WTC11 (cell line): ENCODE measurements at regions not wholly inside any gene's neighbourhood (a gene's known extent, or its start where the extent isn't known, plus 50 kb on each side); places are given as distances from the start of the nearest gene placed in this dataset.
"Not testable (repeated sequence)": the region's sequence is repeated elsewhere in the genome, so short reads cannot be mapped to it uniquely, and the experiment has no call there.

Experiments
- ATAC-seq: fragments of 200-7000 bp; cut with Tn5 transposase; 2 replicates; pipeline ENCODE4 v1.10.0; 2021; ENCODE audit warnings: mild to moderate bottlenecking, moderate library complexity
- CTCF ChIA-PET: fragments of 300-600 bp; sonication (Branson Sonifier 250); formaldehyde crosslinking; loops from one replicate; lab custom pipeline; 2021; ENCODE audit warnings: antibody characterized with exemption; lab: Charles Lee
- POLR2A ChIA-PET: fragments of 350-600 bp; sonication (Branson Sonifier 250); formaldehyde crosslinking; loops from one replicate; lab custom pipeline; 2021; ENCODE audit warnings: antibody characterized with exemption; lab: Charles Lee
- DNase-seq: peaks from one replicate; pipeline ENCODE4 v3.0.0; 2021; ENCODE audit warnings: low spot score
- H3K27ac Mint-ChIP-seq: 2 replicates; pipeline ENCODE4 v1.8.0; 2021; ENCODE audit warnings: mixed read lengths
- H3K27me3 Mint-ChIP-seq: 2 replicates; pipeline ENCODE4 v1.8.0; 2021; ENCODE audit warnings: low read depth, mild to moderate bottlenecking, moderate library complexity, mixed read lengths
- H3K36me3 Mint-ChIP-seq: 2 replicates; pipeline ENCODE4 v1.8.0; 2021; ENCODE audit warnings: mixed read lengths
- H3K4me1 Mint-ChIP-seq: 2 replicates; pipeline ENCODE4 v1.8.0; 2022; ENCODE audit warnings: mixed read lengths
- H3K4me3 Mint-ChIP-seq: 2 replicates; pipeline ENCODE4 v1.8.0; 2021; ENCODE audit warnings: mild to moderate bottlenecking, moderate library complexity, mixed read lengths
- H3K9me3 Mint-ChIP-seq: 2 replicates; pipeline ENCODE4 v1.8.0; 2021; ENCODE audit warnings: mixed read lengths
- FOXK1 ChIP-seq: sonication (generic); formaldehyde crosslinking; IDR thresholded peaks from 2 replicates; pipeline ENCODE4 v1.8.0; 2022; ENCODE audit warnings: mild to moderate bottlenecking, moderate library complexity, missing genetic modification reagents
- FOXP1 ChIP-seq: sonication (generic); formaldehyde crosslinking; IDR thresholded peaks from 2 replicates; pipeline ENCODE4 v1.8.0; 2022; ENCODE audit warnings: missing genetic modification reagents, mild to moderate bottlenecking, moderate library complexity, borderline replicate concordance
- FOXP4 ChIP-seq: sonication (generic); formaldehyde crosslinking; IDR thresholded peaks from 2 replicates; pipeline ENCODE4 v1.8.0; 2022; ENCODE audit warnings: mild to moderate bottlenecking, missing genetic modification reagents
- HMGA2 ChIP-seq: fragments of 250-450 bp; sonication (Bioruptor Pico); IDR thresholded peaks from 2 replicates; pipeline ENCODE4 v1.4.0; 2021; ENCODE audit warnings: mild to moderate bottlenecking, moderate library complexity
- IRF2 ChIP-seq: sonication (generic); formaldehyde crosslinking; IDR thresholded peaks from 2 replicates; pipeline ENCODE4 v1.8.0; 2022; ENCODE audit warnings: low read depth, missing genetic modification reagents, borderline replicate concordance
- JAZF1 ChIP-seq: fragments of 250-450 bp; sonication (Bioruptor Pico); IDR thresholded peaks from 2 replicates; pipeline ENCODE4 v1.9.0; 2021; ENCODE audit warnings: moderate library complexity, mild to moderate bottlenecking, inconsistent platforms
- JUN ChIP-seq: sonication (generic); formaldehyde crosslinking; IDR thresholded peaks from 2 replicates; pipeline ENCODE4 v1.8.0; 2023; ENCODE audit warnings: mild to moderate bottlenecking, missing genetic modification reagents
- MXD4 ChIP-seq: fragments of 250-450 bp; sonication (Bioruptor Pico); IDR thresholded peaks from 2 replicates; pipeline ENCODE4 v1.8.0; 2021; ENCODE audit warnings: mild to moderate bottlenecking, moderate library complexity, borderline replicate concordance
- NR1H2 ChIP-seq: sonication (generic); formaldehyde crosslinking; IDR thresholded peaks from 2 replicates; pipeline ENCODE4 v1.9.0; 2021; ENCODE audit warnings: mild to moderate bottlenecking, moderate library complexity, missing genetic modification reagents
- OVOL2 ChIP-seq: fragments of 250-450 bp; sonication (Bioruptor Pico); IDR thresholded peaks from 2 replicates; pipeline ENCODE4 v1.9.0; 2021; ENCODE audit warnings: mild to moderate bottlenecking, borderline replicate concordance
- PREB ChIP-seq: sonication (generic); formaldehyde crosslinking; IDR thresholded peaks from 2 replicates; pipeline ENCODE4 v1.8.1; 2022; ENCODE audit warnings: mild to moderate bottlenecking, missing genetic modification reagents, moderate library complexity, borderline replicate concordance
- RELA ChIP-seq: sonication (generic); formaldehyde crosslinking; IDR thresholded peaks from 2 replicates; pipeline ENCODE4 v1.8.1; 2022; ENCODE audit warnings: missing genetic modification reagents, mild to moderate bottlenecking, borderline replicate concordance
- TEAD4 ChIP-seq: sonication (generic); formaldehyde crosslinking; IDR thresholded peaks from 2 replicates; pipeline ENCODE4 v1.8.0; 2022; ENCODE audit warnings: mild to moderate bottlenecking, missing genetic modification reagents
- ZNF121 ChIP-seq: sonication (generic); formaldehyde crosslinking; IDR thresholded peaks from 2 replicates; pipeline ENCODE4 v1.8.0; 2023; ENCODE audit warnings: missing genetic modification reagents
- ZNF263 ChIP-seq: sonication (generic); formaldehyde crosslinking; IDR thresholded peaks from 2 replicates; pipeline ENCODE4 v1.8.1; 2022; ENCODE audit warnings: low read depth, mild to moderate bottlenecking, moderate library complexity, missing genetic modification reagents
- ZNF416 ChIP-seq: fragments of 250-450 bp; sonication (Bioruptor Pico); IDR thresholded peaks from 2 replicates; pipeline ENCODE4 v1.9.0; 2021; ENCODE audit warnings: mild to moderate bottlenecking, inconsistent platforms
- TF ChIP-seq, protein P1 (sequence below): fragments of 250-450 bp; sonication (Bioruptor Pico); IDR thresholded peaks from 2 replicates; pipeline ENCODE4 v1.9.0; 2021; ENCODE audit warnings: mild to moderate bottlenecking

DNA sequence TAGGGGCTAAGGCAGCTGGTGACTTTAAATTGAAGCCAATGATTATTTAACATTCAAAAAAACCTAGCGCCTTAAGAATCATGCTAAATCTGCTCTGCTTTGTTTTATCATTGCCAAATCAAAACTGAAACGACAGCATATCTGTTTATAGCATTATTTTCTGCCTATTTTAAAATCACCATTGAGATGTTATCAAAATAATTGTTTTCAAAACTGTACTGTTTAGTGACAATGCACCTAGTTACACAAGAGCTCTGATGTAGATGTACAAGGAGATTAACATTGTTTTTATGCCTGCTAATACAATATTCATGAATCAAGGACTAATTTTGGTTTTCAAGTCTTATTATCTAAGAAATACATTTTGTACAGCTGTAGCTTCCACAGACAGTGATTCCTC is 1521.3 kb downstream of the AMY1C start:
- no peak for DNase-seq
- Mint-ChIP-seq H3K27ac (no peak overlapping the region), H3K9me3 (peaks cover 11% of the 10 kb centered on the region), H3K4me1 (no peaks in the 10 kb centered on the region; the same call in 1 of the 2 replicates), H3K27me3 (no peaks in the 10 kb centered on the region), H3K36me3 (peaks cover 4% of the 10 kb centered on the region), H3K4me3 (no peak overlapping the region)
- TF ChIP-seq FOXP1 (CRISPR knock-in tag) (no peak), RELA (CRISPR knock-in tag) (no peak), FOXK1 (CRISPR knock-in tag) (no peak), NR1H2 (CRISPR knock-in tag) (no peak), JUN (no peak), ZNF416 (no peak), ZNF263 (CRISPR knock-in tag) (no peak), MXD4 (no peak), JAZF1 (no peak), IRF2 (no peak)
- ATAC-seq: no peak
- CTCF ChIA-PET: no interaction called here
- POLR2A ChIA-PET: interaction anchor here (0.5 to 0.7 kb wide), 2 partner anchors 77 to 207 kb away, joined by 3 read pairs; no protein-coding TSS in a partner anchor

- H3K27ac Mint-ChIP-seq, H3K27me3 Mint-ChIP-seq, H3K36me3 Mint-ChIP-seq, H3K4me1 Mint-ChIP-seq, CTCF ChIA-PET, DNase-seq, H3K4me3 Mint-ChIP-seq, ATAC-seq: not testable (repeated sequence)
- H3K9me3 Mint-ChIP-seq: peaks cover 11% of the 10 kb centered on the region
- TF ChIP-seq HMGA2 (CRISPR knock-in tag): peak; percentile 94
- POLR2A ChIA-PET: interaction anchor here (0.6 kb wide), 1 partner anchor 516 kb away, joined by 4 read pairs; no protein-coding TSS in a partner anchor
Observed at GRCh38 chr1:105272376-105272775, 1522.7 kb downstream of the AMY1C start.

- no peaks in the 10 kb centered on the region for H3K27me3 Mint-ChIP-seq
- ChIA-PET CTCF (no interaction called here), POLR2A (no interaction called here)
- TF ChIP-seq FOXP4 (CRISPR knock-in tag) (no peak), ZNF121 (CRISPR knock-in tag) (no peak), PREB (CRISPR knock-in tag) (no peak), OVOL2 (CRISPR knock-in tag) (no peak), FOXP1 (CRISPR knock-in tag) (no peak), TEAD4 (no peak), IRF2 (no peak)
- TF ChIP-seq, protein P1, sequence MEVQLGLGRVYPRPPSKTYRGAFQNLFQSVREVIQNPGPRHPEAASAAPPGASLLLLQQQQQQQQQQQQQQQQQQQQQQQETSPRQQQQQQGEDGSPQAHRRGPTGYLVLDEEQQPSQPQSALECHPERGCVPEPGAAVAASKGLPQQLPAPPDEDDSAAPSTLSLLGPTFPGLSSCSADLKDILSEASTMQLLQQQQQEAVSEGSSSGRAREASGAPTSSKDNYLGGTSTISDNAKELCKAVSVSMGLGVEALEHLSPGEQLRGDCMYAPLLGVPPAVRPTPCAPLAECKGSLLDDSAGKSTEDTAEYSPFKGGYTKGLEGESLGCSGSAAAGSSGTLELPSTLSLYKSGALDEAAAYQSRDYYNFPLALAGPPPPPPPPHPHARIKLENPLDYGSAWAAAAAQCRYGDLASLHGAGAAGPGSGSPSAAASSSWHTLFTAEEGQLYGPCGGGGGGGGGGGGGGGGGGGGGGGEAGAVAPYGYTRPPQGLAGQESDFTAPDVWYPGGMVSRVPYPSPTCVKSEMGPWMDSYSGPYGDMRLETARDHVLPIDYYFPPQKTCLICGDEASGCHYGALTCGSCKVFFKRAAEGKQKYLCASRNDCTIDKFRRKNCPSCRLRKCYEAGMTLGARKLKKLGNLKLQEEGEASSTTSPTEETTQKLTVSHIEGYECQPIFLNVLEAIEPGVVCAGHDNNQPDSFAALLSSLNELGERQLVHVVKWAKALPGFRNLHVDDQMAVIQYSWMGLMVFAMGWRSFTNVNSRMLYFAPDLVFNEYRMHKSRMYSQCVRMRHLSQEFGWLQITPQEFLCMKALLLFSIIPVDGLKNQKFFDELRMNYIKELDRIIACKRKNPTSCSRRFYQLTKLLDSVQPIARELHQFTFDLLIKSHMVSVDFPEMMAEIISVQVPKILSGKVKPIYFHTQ: no peak
- H3K27ac Mint-ChIP-seq: no peak overlapping the region
- DNase-seq: no peak
- no peaks in the 10 kb centered on the region for H3K4me1 Mint-ChIP-seq
- no peak overlapping the region for H3K4me3 Mint-ChIP-seq
- H3K36me3 Mint-ChIP-seq: peaks cover 6% of the 10 kb centered on the region; the same call in 1 of the 2 replicates
- no peak for ATAC-seq
- peaks cover 22% of the 10 kb centered on the region for H3K9me3 Mint-ChIP-seq
Observed at GRCh38 chr1:105294838-105295237, 1545.1 kb downstream of the AMY1C start.
